ENCODE measurements at regions not wholly inside any gene's neighbourhood (a gene's known extent, or its start where the extent isn't known, plus 50 kb on each side); places are given as distances from the start of the nearest gene placed in this dataset.

DNA sequence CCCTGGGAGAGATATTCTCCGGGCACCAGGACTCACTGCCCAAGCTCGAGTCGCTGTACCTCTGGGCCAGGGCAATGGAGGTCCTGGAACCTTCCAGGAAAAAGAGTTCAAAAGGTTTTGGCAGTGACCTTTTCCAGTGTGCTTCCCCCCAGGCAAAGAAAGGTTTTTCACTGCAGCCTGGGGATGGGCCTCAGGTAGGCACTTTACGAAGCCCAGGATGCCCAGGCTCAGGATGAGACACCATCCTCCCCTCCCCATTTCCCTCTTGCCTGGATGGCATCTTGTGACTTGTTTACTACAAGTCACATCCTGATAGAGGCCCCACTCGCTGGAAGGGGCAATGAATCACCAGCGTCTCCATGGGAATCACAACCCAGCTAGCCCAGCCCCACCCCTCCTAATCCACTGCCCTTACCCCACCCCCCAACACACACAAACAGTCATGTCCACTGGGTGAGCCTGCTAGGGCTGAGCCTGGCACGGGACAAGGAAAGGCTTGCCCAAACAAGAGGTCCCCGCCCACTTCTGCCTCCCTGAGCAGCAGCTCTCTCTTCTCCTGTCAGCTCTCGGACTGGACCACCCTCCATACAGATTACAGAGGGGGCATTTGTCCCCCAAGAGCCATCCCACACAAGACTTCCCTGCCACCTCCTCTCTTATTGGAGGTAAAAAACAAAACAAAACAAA, 93.8 kb upstream of the SMNDC1 start:
- peak; percentile 11 for DNase-seq (ENCODE audit: low spot score)

DNA sequence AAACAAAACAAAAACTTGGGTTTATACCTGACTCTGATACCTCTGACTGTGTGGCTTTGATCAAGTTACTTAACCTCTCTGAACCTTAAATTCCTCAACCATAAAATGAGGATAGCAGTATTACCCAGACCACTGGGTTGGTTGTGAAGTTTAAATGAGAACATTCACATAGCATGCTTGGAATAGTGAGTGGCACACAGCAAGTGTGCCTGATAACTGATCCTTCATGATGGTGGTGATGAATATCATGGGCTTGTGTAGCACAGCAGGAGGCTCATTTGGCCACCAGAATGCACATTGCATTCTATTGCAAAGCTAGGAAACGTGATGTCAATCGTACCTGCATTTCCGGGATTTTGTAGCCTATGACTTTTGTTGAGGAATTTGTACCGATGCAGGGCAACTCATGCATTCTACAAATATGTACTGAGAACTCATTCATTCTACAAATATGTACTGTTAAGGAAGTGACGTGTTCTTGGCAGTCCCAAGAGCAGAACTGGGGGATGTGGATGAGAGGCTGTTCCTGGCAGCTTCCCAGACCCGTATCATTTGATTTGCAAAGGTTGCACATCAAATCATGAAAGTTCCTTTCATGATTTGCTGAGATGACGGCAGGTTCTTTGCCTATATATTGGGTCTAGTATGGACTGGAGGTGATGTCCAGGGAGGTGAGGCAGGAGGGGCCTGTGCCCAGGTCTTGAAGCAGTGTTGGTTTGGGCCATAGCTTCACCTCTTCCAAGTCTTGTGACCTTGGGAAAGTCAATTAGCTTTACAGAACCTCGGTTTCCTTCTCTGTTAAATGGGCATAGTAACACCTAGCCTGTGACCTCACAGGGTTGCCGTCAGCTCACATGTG, 94.6 kb upstream of the SMNDC1 start:
- DNase-seq (ENCODE audit: low spot score) = no peak

DNA sequence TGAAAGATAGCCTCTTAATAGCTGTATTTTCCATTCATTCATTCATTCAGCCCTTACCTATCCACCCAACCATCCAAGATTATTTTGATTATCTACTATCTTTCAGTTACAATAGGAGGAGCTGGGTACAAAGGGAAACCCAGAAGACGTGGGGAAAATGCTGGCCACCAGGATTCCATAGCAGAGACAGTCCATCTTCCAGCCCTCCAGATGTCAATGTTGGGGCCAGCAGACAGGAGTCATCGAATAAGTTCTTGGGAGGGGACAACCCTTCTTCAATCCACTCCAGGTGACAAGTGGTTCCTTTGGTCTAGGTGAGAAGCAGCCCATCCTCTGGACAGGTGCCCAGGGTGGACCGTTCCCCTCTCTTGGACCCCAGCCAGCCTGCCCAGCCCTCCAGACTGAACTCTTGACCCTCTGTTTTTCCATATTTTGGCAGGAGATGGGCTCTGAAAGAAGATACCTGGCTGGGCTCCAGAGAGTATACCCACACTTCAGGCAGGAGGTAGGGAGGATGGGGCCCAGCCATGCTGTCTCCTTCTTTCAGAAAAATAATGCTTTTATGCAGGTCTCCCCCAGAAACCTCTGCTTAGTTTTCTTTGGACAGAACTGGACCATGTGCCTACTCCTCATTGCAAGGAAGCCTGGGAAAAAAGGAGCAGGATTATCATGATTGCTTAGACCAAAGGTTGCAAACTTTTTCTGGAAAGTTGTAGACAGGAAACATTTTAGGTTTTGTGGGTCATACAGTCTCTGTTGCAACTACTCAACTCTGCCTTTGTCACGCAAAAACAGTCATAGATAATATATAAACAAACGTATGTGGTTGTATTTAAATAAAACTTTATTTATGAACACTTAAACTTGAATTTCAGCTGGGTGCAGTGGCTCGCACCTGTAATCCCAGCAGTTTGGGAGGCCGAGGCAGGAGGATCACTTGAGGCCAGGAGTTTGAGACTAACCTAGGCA, 95.5 kb upstream of the SMNDC1 start:
- no peak for DNase-seq (ENCODE audit: low spot score)

DNA sequence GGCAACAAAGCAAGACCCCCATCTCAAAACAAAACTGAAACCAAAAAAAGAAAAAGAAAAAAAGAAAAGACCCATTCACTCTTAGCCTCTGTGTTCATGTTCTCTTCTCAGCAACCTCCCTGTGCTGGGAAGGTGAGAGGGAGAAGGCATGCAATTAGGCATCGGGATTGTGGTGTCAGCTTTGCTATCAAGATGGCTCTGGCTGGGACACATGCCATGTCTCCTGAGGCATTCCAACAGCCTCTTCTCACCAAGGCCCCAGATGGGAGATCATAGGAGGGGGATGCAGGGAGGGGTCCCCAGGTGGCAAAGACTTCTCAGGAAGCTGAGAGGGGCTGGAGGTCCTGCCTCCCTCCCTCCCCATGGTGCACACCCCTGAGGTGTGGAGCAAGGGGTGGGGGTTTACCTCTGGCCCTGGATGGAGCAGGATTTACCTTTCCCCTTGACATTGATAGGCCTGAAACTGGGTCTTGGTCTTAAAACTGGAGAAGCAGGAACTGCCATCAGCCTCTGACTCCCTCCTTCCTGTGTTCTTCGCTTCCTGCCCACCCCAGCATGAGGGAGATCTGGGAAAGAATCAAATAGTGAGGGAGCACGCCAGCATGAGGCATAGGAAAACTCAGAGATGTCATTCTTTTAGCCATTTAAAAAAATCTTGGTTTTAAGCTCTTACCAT, 96.2 kb upstream of the DUSP5 start:
- DNase-seq (ENCODE audit: low spot score) = no peak

DNA sequence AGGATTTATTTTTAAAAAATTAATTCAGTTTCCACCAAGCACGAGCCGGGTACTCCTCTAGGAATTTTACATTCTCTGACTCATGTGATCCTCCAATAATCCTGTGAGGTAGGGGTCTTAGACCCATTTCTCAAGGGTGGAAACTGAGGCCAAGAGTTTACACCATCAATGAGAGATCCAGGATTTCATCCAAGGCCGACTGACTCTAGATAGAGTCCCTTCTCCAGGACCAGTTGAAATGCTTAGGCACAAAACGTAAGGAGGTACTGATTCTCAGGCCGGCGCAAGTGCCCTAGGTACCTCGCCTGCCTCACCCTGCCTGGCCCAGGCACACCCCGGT, 95.7 kb upstream of the DUSP5 start:
- DNase-seq (ENCODE audit: low spot score) = no peak

DNA sequence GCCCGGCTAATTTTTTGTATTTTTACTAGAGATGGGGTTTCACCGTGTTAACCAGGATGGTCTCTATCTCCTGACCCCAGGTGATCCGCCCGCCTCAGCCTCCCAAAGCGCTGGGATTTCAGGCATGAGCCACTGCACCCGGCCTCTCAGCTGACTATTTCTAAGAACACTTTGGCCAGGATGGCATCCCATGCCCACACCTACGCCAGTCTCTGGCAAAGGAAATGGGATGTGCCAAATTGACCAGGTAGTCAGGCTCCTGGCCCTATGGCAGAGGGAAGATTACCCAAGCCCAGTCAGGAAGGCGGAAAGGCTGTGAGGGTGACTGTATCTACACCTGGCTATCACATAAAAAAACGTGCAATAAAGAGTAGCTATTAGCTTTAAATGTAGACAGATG, 94.1 kb upstream of the DUSP5 start:
- no peak for DNase-seq (ENCODE audit: low spot score)

DNA sequence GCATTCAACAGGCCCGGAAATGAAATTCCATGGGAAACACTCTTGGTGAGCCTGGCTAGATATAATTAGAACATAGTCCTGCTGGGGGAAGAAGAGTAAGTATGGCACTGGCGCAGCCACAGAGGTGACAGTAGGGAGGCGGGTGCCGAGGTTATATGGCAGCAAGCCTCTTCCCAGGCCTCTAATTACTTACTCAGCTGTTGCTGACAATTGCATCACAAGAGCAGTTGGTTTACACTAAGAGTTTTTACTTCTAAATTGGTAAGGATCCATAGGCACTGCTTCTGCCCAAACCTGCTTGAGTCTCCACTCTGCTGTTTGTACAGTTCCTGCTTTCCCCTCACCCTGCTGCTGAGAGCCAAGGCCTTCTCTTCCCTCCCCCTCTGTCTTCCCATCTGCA, 93.3 kb upstream of the DUSP5 start:
- DNase-seq (ENCODE audit: low spot score) = no peak

DNA sequence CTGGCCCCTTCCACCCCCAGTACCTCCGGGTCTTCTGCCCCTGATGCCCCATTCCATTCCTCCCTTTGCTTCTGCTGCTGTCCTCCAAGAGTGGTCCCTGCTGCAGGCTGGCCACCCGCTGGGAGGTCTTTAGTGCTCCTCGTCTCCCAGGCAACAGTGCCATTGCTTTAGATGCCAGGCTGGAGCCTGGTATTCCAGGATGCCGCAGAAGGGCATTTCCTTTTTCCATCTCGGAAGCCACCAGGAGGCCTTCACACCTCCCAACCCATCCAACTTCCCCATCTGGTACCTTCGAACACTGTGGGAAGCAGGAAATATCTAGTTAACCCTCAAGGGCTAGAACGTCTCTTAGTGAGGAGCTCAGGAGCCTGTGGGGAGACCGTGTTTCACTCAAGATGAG, 92.9 kb upstream of the DUSP5 start:
- DNase-seq (ENCODE audit: low spot score) = no peak

DNA sequence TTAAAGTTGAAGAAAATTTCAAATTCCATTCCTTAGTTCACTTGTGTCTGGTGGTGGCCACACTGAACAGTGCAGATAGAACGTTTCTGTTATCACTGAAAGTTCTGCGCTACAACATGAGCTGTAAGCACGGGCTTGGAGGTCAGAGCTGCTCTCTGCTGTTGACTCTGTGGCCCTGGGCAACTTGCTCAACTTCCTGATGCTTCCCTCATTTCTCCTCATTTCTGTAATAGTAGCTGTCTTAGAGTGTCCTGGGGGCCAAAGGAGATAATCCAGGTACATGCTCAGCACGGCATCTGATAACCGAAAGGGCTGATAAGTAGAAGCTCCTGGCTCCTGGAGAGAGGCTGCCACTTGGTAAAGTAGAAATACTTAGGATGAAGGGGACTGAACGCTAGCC, 92.3 kb upstream of the DUSP5 start:
- no peak for DNase-seq (ENCODE audit: low spot score)

DNA sequence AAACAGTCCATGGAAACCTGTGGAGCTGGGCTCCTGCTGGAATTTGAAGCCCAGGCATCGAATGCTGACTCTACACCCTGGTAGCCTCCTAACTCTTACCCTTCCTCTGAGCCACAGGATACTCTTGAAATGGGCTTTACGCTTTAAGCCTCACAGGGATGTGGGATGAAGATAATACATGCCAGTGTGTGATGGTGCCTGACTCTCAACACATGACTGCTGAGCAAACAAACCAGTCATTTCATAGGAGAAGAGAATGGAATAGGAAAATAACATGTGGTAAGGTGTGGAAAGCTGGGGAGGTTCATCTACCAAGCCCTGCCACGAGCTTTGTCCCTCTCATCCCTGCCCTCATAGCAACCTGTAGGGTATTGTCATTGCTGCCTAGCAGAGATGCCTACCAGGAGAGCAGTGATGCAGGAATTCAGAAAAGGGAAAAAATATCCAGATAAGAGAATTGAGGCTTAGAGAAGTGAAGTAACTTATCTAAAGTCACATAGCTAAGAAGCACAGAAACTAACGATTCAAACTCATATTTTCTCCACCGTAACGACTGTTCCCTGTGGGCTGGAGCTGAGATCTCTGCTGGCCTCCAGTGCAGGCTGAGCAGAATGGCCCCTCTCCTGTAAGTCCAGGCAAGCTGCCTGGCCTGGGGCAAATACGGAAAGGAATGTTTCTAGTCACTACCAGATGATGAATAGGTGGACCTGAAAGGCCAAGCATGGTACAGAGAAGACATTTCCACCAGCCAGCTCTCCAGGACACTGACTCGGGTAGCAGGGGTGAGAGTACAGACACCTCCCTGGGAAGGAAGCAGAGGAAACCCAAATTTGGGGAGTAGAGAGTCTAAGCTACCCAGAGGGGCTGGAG, 90.2 kb upstream of the DUSP5 start:
- DNase-seq (ENCODE audit: low spot score) = no peak

DNA sequence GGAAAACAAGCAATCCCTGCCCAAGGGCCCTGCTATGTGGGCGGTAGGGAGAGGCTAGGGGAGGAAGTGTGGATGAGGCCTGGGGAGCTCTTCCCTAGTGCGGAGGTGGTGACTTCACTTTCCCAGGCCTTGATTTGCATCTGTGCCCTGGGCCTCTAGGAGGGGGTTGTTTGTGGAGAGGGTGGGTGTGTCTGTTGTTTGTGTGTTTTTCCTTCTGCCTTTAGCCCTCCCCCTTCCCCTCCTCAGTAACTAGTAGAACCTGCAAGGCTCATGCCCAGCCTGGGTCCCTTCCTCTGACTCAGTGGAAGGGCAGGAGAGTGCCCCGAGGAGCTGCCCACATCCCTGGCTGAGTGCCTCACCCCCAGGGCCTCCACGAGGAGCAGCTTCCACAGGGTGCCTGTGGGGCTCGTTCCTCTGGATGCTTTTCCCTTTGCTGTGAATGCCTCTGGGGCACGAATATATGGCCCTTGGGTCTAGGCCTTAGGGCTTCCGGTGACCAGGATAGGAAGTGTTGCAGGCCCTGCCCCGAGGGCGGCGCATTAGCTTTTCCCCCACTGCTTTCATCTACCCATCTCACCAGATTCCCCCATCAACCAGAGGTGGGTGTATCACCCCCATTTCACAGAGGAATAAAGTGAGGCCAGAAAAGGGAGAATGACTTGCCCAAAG, 89.4 kb upstream of the DUSP5 start:
- no peak for DNase-seq (ENCODE audit: low spot score)

DNA sequence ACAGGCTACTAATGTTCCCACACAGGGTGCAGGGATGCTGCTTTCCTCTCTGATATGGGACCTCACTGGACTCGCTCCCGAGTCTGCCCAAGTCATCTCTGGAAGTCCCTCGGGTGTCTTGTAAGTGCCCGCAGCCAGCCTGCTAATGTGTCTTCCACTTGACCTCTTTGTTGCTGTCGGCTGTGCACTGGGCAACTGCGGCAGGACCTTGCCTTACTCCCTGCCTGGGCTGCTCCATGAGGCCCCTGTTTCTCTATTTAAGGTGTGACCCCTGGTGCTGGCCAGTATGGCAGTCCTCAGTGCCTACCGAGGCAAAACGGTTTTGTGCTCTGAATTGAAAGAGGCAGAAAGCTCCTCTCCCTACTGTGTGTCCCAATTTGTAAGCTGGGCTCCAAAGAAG, 88.8 kb upstream of the DUSP5 start:
- no peak for DNase-seq (ENCODE audit: low spot score)

DNA sequence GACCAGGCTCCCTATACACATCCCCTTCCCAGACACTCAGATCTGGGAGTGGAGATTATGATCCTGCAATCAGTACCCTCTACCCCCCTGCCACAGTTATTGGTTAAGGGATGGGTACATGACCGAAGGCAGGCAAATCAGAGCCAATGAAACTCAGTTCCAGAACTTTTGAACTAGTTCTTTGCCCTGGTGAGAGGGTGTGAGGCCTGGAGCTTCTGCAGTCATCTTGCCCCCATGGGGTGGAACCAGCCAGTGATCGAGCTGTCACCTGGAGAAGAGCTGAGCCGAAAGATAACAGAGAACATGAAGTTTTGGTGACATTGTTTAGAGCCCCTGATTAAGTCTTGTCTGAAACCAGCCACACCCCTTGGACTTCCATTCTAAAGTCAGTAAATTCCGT, 88.2 kb upstream of the DUSP5 start:
- DNase-seq (ENCODE audit: low spot score) = no peak

DNA sequence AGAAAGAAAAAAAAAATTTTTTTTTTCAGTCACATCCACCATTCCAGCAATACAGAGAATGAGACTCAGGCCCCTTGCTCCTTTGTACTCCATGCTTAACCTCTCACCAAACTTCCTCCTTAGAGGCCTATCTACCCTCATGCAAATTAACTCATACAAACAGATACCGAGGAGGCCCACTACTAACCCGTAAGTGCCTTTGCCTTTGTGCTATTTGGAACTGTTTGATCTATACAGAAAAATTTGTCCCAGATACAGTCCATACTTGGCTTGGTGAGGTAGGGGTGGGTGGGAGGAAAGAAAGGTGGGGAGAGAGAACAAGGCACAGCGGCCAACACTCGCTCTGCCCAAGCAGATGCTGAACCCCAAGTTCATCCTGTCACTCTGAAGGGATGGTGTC, 87.8 kb upstream of the DUSP5 start:
- DNase-seq (ENCODE audit: low spot score) = no peak

DNA sequence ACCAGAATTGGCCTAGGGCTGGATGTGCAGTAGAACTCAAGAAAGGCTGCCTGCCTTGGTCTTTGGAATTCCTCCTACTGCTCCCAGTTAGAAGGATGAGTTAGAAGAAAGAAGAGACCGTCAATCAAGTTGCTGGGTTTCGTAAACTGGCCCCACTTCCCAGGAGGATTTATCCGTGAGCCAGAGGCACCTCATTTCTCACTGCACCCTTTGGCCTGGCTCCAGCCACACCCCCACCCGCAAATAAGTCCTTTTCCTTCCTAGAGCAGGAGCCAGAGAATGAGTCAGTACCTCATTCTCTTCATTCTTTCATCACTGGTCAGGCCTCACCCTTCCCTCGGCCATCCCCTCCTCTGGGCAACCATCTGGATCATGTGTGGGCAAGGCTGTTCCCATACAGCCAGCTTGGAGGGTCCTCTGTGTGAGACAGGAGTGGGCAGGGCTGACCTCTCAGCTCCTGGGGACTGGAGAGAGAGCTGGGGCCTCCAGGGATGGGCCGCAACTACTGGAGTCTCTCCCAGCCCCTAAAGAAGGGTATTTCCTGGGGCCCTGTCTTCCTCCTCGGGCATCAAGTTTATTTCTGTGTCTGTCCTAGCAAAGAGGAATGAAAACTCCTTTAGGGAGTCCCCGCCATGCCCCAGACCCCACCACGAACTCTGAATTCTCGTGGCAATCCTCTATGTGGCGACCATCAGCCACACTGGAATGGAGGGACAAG, 87.2 kb upstream of the DUSP5 start:
- DNase-seq (ENCODE audit: low spot score) = no peak

DNA sequence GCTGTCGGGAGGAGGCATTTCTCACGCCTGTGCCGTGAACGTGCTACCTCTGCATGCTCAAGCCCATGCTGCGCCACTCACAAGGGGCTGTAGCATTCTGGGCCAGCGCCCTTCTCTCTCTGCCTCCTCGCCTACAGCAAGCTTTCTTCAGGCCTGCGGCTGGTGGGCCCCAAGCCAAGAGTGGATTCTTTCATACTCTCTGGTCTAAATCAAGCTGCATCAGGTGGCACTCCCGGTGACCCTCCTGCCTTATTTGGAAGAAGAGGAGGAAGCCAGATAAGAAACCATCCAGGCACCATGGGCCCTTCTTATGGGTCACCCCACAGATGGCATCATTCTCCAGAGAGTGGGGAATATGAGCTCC, 86.7 kb upstream of the DUSP5 start:
- DNase-seq (ENCODE audit: low spot score) = no peak

DNA sequence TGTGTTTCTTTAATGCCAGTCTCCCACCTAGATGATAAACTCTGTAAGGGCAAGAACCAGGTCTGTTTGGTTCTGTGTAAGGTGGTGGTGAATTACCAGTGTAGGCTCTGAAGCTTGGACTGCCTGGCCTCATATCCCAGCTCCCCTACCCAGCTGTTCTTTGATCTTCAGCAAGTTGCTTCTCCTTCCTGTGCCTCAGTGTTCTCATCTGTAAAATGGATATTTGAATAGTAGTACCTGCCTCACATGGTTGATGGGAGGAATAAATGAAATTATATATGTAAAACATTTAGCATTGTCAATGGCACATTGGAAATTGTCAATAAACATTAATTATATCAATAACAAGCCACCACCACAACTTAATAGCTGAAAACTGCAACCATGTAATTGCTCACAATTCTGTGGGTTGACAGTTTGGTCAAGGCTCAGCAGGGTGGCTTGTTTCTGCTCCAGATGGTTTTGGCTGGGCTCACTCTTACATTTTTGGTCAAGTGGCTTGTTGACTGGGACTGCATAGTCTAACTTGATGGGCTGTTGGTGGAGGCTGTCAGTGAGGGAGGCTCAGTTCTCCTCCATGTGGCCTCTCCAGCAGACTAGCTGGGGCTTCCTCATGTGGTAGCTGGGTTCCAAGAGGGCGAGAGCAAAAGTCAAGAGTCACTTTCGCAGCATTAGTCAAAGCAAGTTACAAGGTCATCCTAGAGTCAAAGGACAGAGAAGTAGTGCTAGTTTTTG, 84.5 kb upstream of the DUSP5 start:
- no peak for DNase-seq (ENCODE audit: low spot score)

DNA sequence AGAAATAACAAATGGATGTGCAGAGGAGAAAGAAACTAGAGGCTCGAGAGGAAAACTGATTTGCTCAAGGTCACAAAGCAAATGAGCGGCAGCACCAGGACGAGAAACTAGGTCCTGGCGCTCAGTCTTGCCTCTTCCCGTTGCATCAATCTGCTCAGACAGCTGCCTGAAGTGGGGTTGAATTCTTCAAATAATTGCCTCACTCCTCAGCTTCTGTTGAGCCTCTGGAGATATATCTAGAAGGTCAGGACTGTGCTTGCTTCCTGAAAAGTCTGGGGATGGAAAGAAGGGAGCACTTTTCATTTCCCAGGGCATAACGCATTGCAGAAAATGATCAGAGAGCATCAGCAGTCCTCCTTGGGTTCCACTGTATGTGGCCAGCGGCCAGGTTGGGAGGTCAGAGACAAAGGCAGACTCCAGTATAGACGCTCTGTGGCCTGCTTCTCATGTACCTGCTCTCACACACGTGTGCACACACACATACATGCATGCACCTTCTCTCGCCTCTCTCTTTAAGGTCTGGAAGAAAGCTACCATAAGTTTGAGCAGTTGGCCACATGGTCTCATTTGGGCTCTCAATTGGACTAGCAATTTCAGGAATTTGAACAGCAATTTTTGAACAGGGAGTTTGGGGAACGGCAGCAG, 83.7 kb upstream of the DUSP5 start:
- DNase-seq (ENCODE audit: low spot score) = no peak
